HEK293 (cell line): ENCODE measurements at regions not wholly inside any gene's neighbourhood (a gene's known extent, or its start where the extent isn't known, plus 50 kb on each side); places are given as distances from the start of the nearest gene placed in this dataset.
A peak's percentile ranks its signal among the peaks of the same experiment; 100 is the strongest.

Experiments used
- CTCF ChIA-PET: fragments of 350-600 bp; formaldehyde crosslinking; extraction: SDS; loops from one replicate; lab custom pipeline; 2021; ENCODE audit warnings: antibody characterized with exemption; lab: Yijun Ruan, JAX
- POLR2A ChIA-PET: fragments of 300-600 bp; formaldehyde crosslinking; extraction: SDS; loops from one replicate; lab custom pipeline; 2020; ENCODE audit warnings: antibody characterized with exemption, inconsistent platforms; lab: Yijun Ruan, JAX
- H3K27ac ChIP-seq: fragments of 200-500 bp; sonication (Bioruptor generic); 2 replicates; pipeline ENCODE4 v1.5.1; 2014; ENCODE audit warnings: low read depth, low read length, control low read depth, inconsistent platforms; ENCODE audit errors: extremely low read depth
- H3K36me3 ChIP-seq, 2 experiments: fragments of 200-500 bp in 1 of 2; sonication (Bioruptor generic) in 1 of 2; 1 replicate in 1 of 2; 2 replicates in 1 of 2; pipeline ENCODE4 v1.5.1; 2014 to 2017; ENCODE audit warnings: inconsistent platforms in 2 of 2, low read length in 2 of 2; ENCODE audit not compliant: control insufficient read depth in 2 of 2, insufficient read depth in 1 of 2
- H3K4me1 ChIP-seq: fragments of 200-500 bp; sonication (Bioruptor generic); 2 replicates; pipeline ENCODE4 v1.5.1; 2014; ENCODE audit warnings: mild to moderate bottlenecking, low read length, inconsistent platforms; ENCODE audit not compliant: control insufficient read depth, insufficient read depth
- H3K4me3 ChIP-seq: 2 replicates; pipeline ENCODE4 v1.5.1; 2011; ENCODE audit warnings: low read depth, mild to moderate bottlenecking, control low read depth, low read length, moderate library complexity
- H3K9me3 ChIP-seq: fragments of 200-500 bp; sonication (Bioruptor generic); 2 replicates; pipeline ENCODE4 v1.5.1; 2014; ENCODE audit warnings: low read depth, low read length, inconsistent platforms; ENCODE audit not compliant: control insufficient read depth, insufficient read depth
- MYNN ChIP-seq: fragments of 450-650 bp; formaldehyde crosslinking; IDR thresholded peaks from 2 replicates; pipeline ENCODE4 v1.5.1; 2016; ENCODE audit warnings: missing biosample characterization, missing genetic modification characterization, borderline replicate concordance
- WT1 ChIP-seq: fragments of 450-650 bp; formaldehyde crosslinking; IDR thresholded peaks from 2 replicates; pipeline ENCODE4 v1.5.1; 2016; ENCODE audit warnings: missing biosample characterization, missing genetic modification characterization
- ZNF10 ChIP-seq: fragments of 450-650 bp; formaldehyde crosslinking; IDR thresholded peaks from 2 replicates; pipeline ENCODE4 v1.5.1; 2017; ENCODE audit warnings: missing biosample characterization, missing genetic modification characterization
- ZNF155 ChIP-seq: fragments of 450-650 bp; formaldehyde crosslinking; IDR thresholded peaks from 2 replicates; pipeline ENCODE4 v1.5.1; 2016; ENCODE audit warnings: missing biosample characterization, missing genetic modification characterization
- ZNF501 ChIP-seq: fragments of 450-650 bp; formaldehyde crosslinking; IDR thresholded peaks from 2 replicates; pipeline ENCODE4 v1.5.1; 2016; ENCODE audit warnings: missing biosample characterization, missing genetic modification characterization
- ZNF561 ChIP-seq: fragments of 450-650 bp; IDR thresholded peaks from 2 replicates; pipeline ENCODE4 v1.5.1; 2018; ENCODE audit warnings: missing biosample characterization, missing genetic modification characterization, borderline replicate concordance
- ZNF585B ChIP-seq: fragments of 450-650 bp; formaldehyde crosslinking; IDR thresholded peaks from 2 replicates; pipeline ENCODE4 v1.5.1; 2016; ENCODE audit warnings: missing biosample characterization, missing genetic modification characterization
- ZNF654 ChIP-seq: fragments of 450-650 bp; formaldehyde crosslinking; IDR thresholded peaks from 2 replicates; pipeline ENCODE4 v1.5.1; 2016; ENCODE audit warnings: low read depth, missing biosample characterization, missing genetic modification characterization
- ZNF768 ChIP-seq: fragments of 450-650 bp; formaldehyde crosslinking; IDR thresholded peaks from 2 replicates; pipeline ENCODE4 v1.5.1; 2018; ENCODE audit warnings: missing biosample characterization, mild to moderate bottlenecking, missing genetic modification characterization
- ZSCAN30 ChIP-seq: fragments of 450-650 bp; IDR thresholded peaks from 2 replicates; pipeline ENCODE4 v1.5.1; 2018; ENCODE audit warnings: missing biosample characterization, mild to moderate bottlenecking, missing genetic modification characterization, moderate library complexity
- TF ChIP-seq, protein P1 (sequence below): fragments of 450-650 bp; formaldehyde crosslinking; IDR thresholded peaks from 2 replicates; pipeline ENCODE4 v1.5.1; 2017; ENCODE audit warnings: missing biosample characterization, missing genetic modification characterization
- TF ChIP-seq, protein P2 (sequence below): fragments of 450-650 bp; formaldehyde crosslinking; IDR thresholded peaks from 2 replicates; pipeline ENCODE4 v1.5.1; 2017; ENCODE audit warnings: missing biosample characterization, missing genetic modification characterization
- TF ChIP-seq, protein P3 (sequence below): fragments of 450-650 bp; formaldehyde crosslinking; IDR thresholded peaks from 2 replicates; pipeline ENCODE4 v1.5.1; 2016; ENCODE audit warnings: missing biosample characterization, missing genetic modification characterization
- TF ChIP-seq, protein P4 (sequence below): fragments of 450-650 bp; formaldehyde crosslinking; IDR thresholded peaks from 2 replicates; pipeline ENCODE4 v1.5.1; 2016; ENCODE audit warnings: missing biosample characterization, missing genetic modification characterization
- TF ChIP-seq, protein P5 (sequence below): fragments of 450-650 bp; formaldehyde crosslinking; IDR thresholded peaks from 2 replicates; pipeline ENCODE4 v1.5.1; 2016; ENCODE audit warnings: missing biosample characterization, missing genetic modification characterization

DNA sequence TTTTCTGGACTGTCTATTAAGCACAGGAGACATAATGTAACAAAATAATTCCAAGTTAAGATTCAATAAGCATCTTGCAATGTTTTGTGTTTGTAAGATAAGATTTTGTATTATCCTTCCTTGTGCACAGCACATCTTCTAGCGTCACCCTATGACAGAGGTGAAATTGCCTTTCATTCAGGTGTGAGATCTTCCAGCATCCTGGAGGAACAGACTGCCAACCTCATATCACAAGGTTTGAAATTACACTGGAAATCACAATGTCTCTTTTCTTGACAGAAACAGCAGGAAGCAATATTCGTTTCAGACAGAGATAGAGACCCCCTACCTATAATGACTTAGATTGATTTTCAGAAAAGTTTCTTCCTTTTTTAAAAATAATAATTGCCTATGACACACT lies 668.6 kb downstream of the GABRG1 start (continued):
- TF ChIP-seq, protein P1, sequence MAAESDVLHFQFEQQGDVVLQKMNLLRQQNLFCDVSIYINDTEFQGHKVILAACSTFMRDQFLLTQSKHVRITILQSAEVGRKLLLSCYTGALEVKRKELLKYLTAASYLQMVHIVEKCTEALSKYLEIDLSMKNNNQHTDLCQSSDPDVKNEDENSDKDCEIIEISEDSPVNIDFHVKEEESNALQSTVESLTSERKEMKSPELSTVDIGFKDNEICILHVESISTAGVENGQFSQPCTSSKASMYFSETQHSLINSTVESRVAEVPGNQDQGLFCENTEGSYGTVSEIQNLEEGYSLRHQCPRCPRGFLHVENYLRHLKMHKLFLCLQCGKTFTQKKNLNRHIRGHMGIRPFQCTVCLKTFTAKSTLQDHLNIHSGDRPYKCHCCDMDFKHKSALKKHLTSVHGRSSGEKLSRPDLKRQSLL (tag by site-specific recombination): no peak
- no peak for TF ChIP-seq ZNF768
- no peak for TF ChIP-seq WT1
- no peak for TF ChIP-seq MYNN (tag by site-specific recombination)
- no peak for TF ChIP-seq ZNF561 (tag by site-specific recombination)
- no peak for TF ChIP-seq ZNF155 (tag by site-specific recombination)
- TF ChIP-seq, protein P2, sequence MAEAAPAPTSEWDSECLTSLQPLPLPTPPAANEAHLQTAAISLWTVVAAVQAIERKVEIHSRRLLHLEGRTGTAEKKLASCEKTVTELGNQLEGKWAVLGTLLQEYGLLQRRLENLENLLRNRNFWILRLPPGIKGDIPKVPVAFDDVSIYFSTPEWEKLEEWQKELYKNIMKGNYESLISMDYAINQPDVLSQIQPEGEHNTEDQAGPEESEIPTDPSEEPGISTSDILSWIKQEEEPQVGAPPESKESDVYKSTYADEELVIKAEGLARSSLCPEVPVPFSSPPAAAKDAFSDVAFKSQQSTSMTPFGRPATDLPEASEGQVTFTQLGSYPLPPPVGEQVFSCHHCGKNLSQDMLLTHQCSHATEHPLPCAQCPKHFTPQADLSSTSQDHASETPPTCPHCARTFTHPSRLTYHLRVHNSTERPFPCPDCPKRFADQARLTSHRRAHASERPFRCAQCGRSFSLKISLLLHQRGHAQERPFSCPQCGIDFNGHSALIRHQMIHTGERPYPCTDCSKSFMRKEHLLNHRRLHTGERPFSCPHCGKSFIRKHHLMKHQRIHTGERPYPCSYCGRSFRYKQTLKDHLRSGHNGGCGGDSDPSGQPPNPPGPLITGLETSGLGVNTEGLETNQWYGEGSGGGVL (tag by site-specific recombination): no peak
- TF ChIP-seq ZNF501 (tag by site-specific recombination): no peak

DNA sequence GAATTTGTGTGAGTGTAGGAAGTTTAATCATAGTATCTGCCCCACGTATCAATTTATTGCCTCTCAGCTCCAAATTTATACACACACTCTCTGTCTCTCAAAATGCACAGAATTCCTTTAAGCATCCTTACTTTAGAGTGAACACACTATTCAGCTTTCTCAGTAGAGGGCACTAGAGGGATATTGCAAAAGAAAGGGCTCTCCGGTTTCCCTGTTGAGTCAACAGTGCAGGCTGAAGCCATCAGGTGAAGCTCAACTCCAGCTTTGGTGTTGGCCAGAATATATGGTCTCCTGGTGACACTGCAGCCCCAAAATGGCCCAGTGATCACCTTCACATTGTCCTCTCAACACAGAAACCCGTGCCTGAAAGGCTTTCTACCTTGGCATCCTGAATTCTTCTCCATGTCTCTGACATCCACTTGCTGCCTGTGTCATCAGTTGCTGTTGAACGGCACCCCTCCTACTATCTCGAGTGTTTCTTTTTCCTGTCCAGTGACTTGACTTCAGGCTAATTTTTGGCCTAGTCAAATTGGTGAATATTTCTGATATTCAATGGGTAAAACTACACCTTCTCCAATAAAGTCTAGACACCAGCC lies 670.5 kb downstream of the GABRG1 start:
- Histone ChIP-seq H3K4me1 (no peaks in the 10 kb centered on the region), H3K9me3 (no peaks in the 10 kb centered on the region), H3K27ac (no peak overlapping the region), H3K4me3 (no peak overlapping the region), H3K36me3 (no peaks in the 10 kb centered on the region)
- ChIA-PET CTCF (interaction anchor here (0.6 to 1.2 kb wide), 6 partner anchors 16 to 1025 kb away, joined by 3 to 7 read pairs (median 4); no protein-coding TSS in a partner anchor), POLR2A (no interaction called here)
- TF ChIP-seq, protein P3, sequence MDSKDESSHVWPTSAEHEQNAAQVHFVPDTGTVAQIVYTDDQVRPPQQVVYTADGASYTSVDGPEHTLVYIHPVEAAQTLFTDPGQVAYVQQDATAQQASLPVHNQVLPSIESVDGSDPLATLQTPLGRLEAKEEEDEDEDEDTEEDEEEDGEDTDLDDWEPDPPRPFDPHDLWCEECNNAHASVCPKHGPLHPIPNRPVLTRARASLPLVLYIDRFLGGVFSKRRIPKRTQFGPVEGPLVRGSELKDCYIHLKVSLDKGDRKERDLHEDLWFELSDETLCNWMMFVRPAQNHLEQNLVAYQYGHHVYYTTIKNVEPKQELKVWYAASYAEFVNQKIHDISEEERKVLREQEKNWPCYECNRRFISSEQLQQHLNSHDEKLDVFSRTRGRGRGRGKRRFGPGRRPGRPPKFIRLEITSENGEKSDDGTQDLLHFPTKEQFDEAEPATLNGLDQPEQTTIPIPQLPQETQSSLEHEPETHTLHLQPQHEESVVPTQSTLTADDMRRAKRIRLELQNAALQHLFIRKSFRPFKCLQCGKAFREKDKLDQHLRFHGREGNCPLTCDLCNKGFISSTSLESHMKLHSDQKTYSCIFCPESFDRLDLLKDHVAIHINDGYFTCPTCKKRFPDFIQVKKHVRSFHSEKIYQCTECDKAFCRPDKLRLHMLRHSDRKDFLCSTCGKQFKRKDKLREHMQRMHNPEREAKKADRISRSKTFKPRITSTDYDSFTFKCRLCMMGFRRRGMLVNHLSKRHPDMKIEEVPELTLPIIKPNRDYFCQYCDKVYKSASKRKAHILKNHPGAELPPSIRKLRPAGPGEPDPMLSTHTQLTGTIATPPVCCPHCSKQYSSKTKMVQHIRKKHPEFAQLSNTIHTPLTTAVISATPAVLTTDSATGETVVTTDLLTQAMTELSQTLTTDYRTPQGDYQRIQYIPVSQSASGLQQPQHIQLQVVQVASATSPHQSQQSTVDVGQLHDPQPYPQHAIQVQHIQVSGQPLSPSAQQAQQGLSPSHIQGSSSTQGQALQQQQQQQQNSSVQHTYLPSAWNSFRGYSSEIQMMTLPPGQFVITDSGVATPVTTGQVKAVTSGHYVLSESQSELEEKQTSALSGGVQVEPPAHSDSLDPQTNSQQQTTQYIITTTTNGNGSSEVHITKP (tag by site-specific recombination): no peak
- TF ChIP-seq, protein P4, sequence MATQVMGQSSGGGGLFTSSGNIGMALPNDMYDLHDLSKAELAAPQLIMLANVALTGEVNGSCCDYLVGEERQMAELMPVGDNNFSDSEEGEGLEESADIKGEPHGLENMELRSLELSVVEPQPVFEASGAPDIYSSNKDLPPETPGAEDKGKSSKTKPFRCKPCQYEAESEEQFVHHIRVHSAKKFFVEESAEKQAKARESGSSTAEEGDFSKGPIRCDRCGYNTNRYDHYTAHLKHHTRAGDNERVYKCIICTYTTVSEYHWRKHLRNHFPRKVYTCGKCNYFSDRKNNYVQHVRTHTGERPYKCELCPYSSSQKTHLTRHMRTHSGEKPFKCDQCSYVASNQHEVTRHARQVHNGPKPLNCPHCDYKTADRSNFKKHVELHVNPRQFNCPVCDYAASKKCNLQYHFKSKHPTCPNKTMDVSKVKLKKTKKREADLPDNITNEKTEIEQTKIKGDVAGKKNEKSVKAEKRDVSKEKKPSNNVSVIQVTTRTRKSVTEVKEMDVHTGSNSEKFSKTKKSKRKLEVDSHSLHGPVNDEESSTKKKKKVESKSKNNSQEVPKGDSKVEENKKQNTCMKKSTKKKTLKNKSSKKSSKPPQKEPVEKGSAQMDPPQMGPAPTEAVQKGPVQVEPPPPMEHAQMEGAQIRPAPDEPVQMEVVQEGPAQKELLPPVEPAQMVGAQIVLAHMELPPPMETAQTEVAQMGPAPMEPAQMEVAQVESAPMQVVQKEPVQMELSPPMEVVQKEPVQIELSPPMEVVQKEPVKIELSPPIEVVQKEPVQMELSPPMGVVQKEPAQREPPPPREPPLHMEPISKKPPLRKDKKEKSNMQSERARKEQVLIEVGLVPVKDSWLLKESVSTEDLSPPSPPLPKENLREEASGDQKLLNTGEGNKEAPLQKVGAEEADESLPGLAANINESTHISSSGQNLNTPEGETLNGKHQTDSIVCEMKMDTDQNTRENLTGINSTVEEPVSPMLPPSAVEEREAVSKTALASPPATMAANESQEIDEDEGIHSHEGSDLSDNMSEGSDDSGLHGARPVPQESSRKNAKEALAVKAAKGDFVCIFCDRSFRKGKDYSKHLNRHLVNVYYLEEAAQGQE (tag by site-specific recombination): no peak
- TF ChIP-seq ZNF585B (tag by site-specific recombination) (no peak), ZNF10 (peak; percentile 81), ZNF654 (tag by site-specific recombination) (peak; percentile 34), ZSCAN30 (tag by site-specific recombination) (peak; percentile 89)
- TF ChIP-seq, protein P5, sequence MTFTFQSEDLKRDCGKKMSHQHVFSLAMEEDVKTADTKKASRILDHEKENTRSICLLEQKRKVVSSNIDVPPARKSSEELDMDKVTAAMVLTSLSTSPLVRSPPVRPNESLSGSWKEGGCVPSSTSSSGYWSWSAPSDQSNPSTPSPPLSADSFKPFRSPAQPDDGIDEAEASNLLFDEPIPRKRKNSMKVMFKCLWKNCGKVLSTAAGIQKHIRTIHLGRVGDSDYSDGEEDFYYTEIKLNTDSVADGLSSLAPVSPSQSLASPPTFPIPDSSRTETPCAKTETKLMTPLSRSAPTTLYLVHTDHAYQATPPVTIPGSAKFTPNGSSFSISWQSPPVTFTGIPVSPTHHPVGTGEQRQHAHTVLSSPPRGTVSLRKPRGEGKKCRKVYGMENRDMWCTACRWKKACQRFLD (tag by site-specific recombination): no peak
